ENCODE measurements at regions not wholly inside any gene's neighbourhood (a gene's known extent, or its start where the extent isn't known, plus 50 kb on each side); places are given as distances from the start of the nearest gene placed in this dataset.

GRCh38 chr5:175124251-175124813, 319.6 kb downstream of the DRD1 start:
- TF ChIP-seq CTCF (IDR thresholded peaks at IDR 0.05; ENCODE audit: low read depth, low read length, poor library complexity, severe bottlenecking): no peak
- TF ChIP-seq EZH2phosphoT487 (IDR thresholded peaks at IDR 0.05; ENCODE audit: borderline replicate concordance, low read length): no peak

Data from DOHH2 (cell line).